Thoracic aorta (tissue), 2 donors: ENCODE measurements at regions not wholly inside any gene's neighbourhood (a gene's known extent, or its start where the extent isn't known, plus 50 kb on each side); places are given as distances from the start of the nearest gene placed in this dataset.
"Not testable (repeated sequence)": the region's sequence is repeated elsewhere in the genome, so short reads cannot be mapped to it uniquely, and the experiment has no call there.

Experiments used
- ATAC-seq: fragments of 150-250 bp; one replicate; pipeline ENCODE4 v1.8.0; 2017; ENCODE audit warnings: low read depth; ENCODE audit not compliant: insufficient number of reproducible peaks, low FRiP score
- DNase-seq: peaks from one replicate; pipeline ENCODE4 v3.0.0-alpha.2; 2020; ENCODE audit warnings: low spot score
- H3K27ac ChIP-seq, 2 donors: fragments of 200-600 bp; sonication (generic); 1 replicate in 1 of 2; 2 replicates in 1 of 2; pipeline ENCODE4 v1.5.1; 2016; ENCODE audit warnings: mild to moderate bottlenecking in 2 of 2, moderate library complexity in 2 of 2
- H3K27me3 ChIP-seq: fragments of 200-600 bp; sonication (generic); replicated peaks from 2 replicates; pipeline ENCODE4 v1.6.0; 2016; ENCODE audit warnings: mild to moderate bottlenecking; ENCODE audit not compliant: insufficient read depth
- H3K36me3 ChIP-seq: fragments of 200-600 bp; sonication (generic); one replicate; pipeline ENCODE4 v1.5.1; 2016
- H3K4me1 ChIP-seq, 2 donors: fragments of 200-600 bp; sonication (generic); 1 replicate in 1 of 2; 2 replicates in 1 of 2; pipeline versions ENCODE4 v1.5.1 to v1.6.0; 2016; ENCODE audit warnings: low read depth in 2 of 2, mild to moderate bottlenecking in 1 of 2; ENCODE audit not compliant: control insufficient read depth in 1 of 2
- H3K4me3 ChIP-seq: fragments of 200-600 bp; sonication (generic); 2 replicates; pipeline ENCODE4 v1.5.1; 2016; ENCODE audit warnings: mild to moderate bottlenecking
- H3K9me3 ChIP-seq: fragments of 200-600 bp; sonication (generic); 2 replicates; pipeline ENCODE4 v1.5.1; 2016
- TF ChIP-seq, protein P1 (sequence below): fragments of 200-600 bp; sonication (generic); IDR thresholded peaks from one replicate; pipeline ENCODE4 v1.5.1; 2019; ENCODE audit warnings: antibody characterized with exemption

DNA sequence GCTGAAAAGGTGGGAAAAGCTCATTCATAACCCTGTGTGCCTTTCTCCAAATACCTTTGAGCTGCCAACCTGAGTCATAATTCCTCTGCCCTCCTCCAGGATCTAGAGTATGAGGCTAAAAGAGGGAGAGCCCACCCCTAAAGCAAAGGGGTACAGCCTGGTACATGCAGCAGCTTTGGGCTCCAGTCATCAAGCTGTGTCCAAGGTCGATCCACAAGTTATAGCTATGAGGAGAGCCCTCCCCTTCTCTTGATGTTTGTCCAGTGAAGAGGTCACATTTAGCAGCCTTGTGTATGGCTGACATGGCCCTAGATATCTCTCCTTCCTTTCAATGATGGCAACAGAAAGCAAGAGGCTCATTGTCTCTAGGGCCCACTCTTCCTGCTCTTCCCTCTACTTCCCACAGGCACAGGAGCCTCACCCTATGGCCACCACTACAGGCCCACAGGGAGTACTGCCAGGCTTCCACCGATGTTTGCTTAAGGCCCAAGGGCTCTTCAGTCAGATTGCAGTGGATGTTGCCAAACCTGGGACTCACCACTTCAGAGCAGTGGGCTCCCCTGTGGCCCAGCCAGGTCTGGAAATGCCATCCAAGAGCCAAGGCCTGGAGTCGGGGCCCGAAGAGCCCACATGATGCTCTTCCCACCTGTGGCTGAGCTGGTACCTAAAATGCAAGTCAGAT, 176.8 kb downstream of the CD83 start:
- no peak for DNase-seq
- no peak overlapping the region for H3K4me3 ChIP-seq
- H3K27ac ChIP-seq = no peak overlapping the region
- no peak for ATAC-seq
- TF ChIP-seq, protein P1, sequence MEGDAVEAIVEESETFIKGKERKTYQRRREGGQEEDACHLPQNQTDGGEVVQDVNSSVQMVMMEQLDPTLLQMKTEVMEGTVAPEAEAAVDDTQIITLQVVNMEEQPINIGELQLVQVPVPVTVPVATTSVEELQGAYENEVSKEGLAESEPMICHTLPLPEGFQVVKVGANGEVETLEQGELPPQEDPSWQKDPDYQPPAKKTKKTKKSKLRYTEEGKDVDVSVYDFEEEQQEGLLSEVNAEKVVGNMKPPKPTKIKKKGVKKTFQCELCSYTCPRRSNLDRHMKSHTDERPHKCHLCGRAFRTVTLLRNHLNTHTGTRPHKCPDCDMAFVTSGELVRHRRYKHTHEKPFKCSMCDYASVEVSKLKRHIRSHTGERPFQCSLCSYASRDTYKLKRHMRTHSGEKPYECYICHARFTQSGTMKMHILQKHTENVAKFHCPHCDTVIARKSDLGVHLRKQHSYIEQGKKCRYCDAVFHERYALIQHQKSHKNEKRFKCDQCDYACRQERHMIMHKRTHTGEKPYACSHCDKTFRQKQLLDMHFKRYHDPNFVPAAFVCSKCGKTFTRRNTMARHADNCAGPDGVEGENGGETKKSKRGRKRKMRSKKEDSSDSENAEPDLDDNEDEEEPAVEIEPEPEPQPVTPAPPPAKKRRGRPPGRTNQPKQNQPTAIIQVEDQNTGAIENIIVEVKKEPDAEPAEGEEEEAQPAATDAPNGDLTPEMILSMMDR = no peak
- no peaks in the 10 kb centered on the region for H3K4me1 ChIP-seq
- H3K27me3 ChIP-seq = no peaks in the 10 kb centered on the region
- H3K9me3 ChIP-seq = no peaks in the 10 kb centered on the region
- no peaks in the 10 kb centered on the region for H3K36me3 ChIP-seq

DNA sequence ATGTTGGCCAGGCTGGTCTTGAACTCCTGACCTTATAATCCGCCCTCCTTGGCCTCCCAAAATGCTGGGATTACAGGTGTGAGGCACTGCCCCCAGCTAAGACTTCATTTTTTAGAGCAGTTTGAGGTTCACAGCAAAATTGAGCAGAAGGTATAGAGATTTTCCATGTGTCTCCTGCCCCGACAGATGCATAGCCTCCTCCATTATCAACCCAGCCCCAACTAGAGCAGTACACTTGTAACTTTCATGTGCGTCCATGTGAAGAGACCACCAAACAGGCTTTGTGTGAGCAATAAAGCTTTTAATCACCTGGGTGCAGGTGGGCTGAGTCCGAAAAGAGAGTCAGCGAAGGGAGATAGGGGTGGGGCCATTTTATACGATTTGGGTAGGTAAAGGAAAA, 179.1 kb downstream of the CD83 start:
- not testable (repeated sequence) for H3K27ac ChIP-seq, H3K9me3 ChIP-seq, H3K4me1 ChIP-seq, ATAC-seq, H3K36me3 ChIP-seq, DNase-seq, H3K4me3 ChIP-seq, H3K27me3 ChIP-seq

DNA sequence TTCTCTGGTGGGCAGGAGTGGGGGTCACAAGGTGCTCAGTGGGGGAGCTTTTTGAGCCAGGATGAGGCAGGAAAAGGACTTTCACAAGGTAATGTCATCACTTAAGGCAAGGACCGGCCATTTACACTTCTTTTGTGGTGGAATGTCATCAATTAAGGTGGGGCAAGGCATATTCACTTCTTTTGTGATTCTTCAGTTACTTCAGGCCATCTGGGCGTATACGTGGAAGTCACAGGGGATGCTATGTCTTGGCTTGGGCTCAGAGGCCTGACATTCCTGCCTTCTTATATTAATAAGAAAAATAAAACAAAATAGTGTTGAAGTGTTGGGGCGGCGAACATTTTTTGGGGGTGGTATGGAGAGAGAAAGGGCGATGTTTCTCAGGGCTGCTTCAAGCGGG, 179.5 kb downstream of the CD83 start:
- H3K27ac ChIP-seq, ATAC-seq, H3K4me1 ChIP-seq, H3K4me3 ChIP-seq, H3K36me3 ChIP-seq, DNase-seq, H3K27me3 ChIP-seq, H3K9me3 ChIP-seq: not testable (repeated sequence)

DNA sequence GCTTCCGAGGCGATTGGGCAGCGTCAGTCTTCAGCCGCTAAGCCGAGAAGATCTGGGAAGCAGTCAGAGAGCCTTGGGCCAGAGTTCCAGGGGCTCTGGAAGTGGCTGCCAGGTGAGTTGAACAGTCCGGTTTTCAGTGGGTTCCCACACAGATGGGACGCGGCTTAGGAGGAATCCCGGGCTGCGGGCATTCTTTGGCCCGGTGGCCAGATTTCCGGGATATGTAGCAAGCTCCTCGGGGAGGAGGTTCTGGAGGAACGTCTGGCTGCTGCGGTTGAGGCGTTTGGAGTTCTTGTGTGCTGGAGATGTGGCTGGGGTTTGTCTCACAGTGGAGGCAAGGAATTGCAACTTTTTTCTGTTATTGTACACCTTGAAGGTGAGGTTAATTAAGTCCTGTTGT, 182.6 kb downstream of the CD83 start:
- DNase-seq, H3K9me3 ChIP-seq, H3K27me3 ChIP-seq, ATAC-seq, H3K4me1 ChIP-seq, H3K4me3 ChIP-seq, H3K27ac ChIP-seq, H3K36me3 ChIP-seq: not testable (repeated sequence)

DNA sequence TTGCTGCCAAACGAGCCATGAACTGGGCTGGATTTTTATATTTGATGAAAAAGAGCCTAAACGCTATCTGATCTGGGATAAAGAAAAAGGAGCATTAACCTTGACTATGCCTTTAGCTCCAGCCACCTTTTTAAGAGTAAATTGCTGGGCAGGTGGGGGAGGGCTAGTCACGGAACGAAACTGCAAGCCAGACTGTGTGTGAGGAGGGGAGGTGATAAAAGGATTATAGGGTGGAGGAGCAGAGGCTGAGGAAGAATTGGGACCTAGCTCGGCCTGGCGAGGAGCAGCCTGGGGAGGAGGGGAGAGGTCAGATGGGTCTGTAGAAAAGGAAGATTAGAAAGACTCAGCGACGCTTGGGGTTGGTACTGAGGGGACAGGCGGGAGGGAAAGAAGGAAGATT, 183.1 kb downstream of the CD83 start:
- not testable (repeated sequence) for H3K27ac ChIP-seq, H3K4me1 ChIP-seq, H3K4me3 ChIP-seq, H3K9me3 ChIP-seq, H3K27me3 ChIP-seq, ATAC-seq, DNase-seq, H3K36me3 ChIP-seq

DNA sequence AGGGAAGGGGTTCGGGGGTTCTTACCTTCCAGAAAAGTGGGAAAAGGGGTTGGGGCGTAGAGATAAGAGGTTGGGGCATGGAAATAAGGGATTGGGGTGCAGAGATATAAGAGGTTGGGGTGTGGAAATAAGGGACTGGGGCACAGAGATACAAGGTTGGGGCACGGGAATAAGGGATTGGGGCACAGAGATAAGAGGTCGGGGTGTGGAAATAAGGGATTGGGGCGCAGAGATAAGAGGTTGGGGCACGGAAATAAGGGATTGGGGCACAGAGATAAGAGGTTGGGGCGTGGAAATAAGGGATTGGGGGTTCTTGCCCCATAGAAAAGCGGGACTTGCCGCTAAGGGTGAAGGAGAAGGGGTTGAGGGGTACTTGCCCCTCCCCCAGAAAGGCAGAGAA, 183.9 kb downstream of the CD83 start:
- not testable (repeated sequence) for H3K9me3 ChIP-seq, H3K4me1 ChIP-seq, H3K36me3 ChIP-seq, H3K27ac ChIP-seq, DNase-seq, H3K4me3 ChIP-seq, ATAC-seq, H3K27me3 ChIP-seq

DNA sequence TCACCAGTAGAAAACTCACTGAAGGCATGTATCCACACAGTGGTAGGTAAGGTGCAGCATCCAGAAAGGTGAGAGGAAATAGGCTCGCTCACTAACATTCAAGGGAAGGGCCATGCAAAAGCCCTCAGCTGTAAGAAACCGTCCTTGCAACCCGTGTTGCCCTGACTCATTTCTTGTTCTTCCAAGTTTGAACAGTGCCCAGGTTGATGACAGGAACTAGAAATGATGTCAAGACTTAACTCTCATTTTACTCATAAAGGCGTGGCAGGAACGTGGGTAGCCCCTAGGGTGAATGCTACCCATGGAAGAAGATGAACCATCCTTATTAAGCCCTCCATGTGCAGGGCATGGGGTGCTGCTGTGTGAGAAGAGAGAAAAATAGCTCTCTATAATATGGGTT, 187.6 kb downstream of the CD83 start:
- no peak for DNase-seq
- no peak overlapping the region for H3K27ac ChIP-seq
- no peak for ATAC-seq
- H3K4me3 ChIP-seq = no peak overlapping the region
- no peaks in the 10 kb centered on the region for H3K27me3 ChIP-seq
- H3K4me1 ChIP-seq = no peaks in the 10 kb centered on the region
- H3K36me3 ChIP-seq = no peaks in the 10 kb centered on the region
- H3K9me3 ChIP-seq = peaks cover 3% of the 10 kb centered on the region
- TF ChIP-seq, protein P1 = no peak

DNA sequence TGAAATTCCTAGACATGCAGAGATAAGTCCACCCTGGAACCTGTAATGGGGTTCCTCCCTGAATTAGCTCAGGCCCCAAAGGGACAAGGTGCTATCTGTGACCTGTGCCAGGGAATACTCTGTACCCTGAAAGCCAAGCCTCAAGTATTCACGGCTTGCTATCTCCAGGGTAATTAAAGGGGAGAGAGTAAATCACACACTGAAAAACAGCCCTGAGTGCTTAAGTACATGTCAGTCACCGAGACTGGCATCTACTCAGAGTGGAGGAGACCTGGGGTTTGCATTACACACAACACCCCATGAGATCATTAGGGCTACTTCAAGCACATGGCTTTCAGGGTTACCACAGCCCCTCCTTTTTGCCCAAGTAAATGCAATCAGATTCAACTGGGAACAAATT, 188.1 kb downstream of the CD83 start:
- no peaks in the 10 kb centered on the region for H3K4me1 ChIP-seq
- no peaks in the 10 kb centered on the region for H3K36me3 ChIP-seq
- no peak for DNase-seq
- no peak overlapping the region for H3K4me3 ChIP-seq
- H3K27me3 ChIP-seq = no peaks in the 10 kb centered on the region
- TF ChIP-seq, protein P1 = no peak
- peaks cover 3% of the 10 kb centered on the region for H3K9me3 ChIP-seq
- no peak overlapping the region for H3K27ac ChIP-seq
- ATAC-seq = no peak
